RWPE2 (cell line): ENCODE measurements at regions not wholly inside any gene's neighbourhood (a gene's known extent, or its start where the extent isn't known, plus 50 kb on each side); places are given as distances from the start of the nearest gene placed in this dataset.

Source experiments
- ATAC-seq: fragments of 200-7000 bp; cut with Tn5 transposase; 3 replicates; pipeline ENCODE4 v1.9.1; 2021; ENCODE audit warnings: low read depth
- DNase-seq: peaks from one replicate; pipeline ENCODE4 v3.0.0-alpha.2; 2020; ENCODE audit warnings: low spot score
- H3K27ac ChIP-seq: fragments of 450-650 bp; 2 replicates; pipeline ENCODE4 v1.5.1; 2017; ENCODE audit warnings: mild to moderate bottlenecking; ENCODE audit not compliant: poor library complexity, severe bottlenecking
- H3K27me3 ChIP-seq: fragments of 250-450 bp; sonication (Bioruptor Pico); 2 replicates; pipeline ENCODE4 v1.5.1; 2021; ENCODE audit warnings: mild to moderate bottlenecking, moderate library complexity; ENCODE audit not compliant: insufficient read depth, poor library complexity, severe bottlenecking
- H3K36me3 ChIP-seq: fragments of 250-450 bp; sonication (Bioruptor Pico); 2 replicates; pipeline ENCODE4 v1.5.1; 2020; ENCODE audit warnings: low read depth, mild to moderate bottlenecking, moderate library complexity
- H3K4me1 ChIP-seq: fragments of 250-450 bp; sonication (Bioruptor Pico); 2 replicates; pipeline ENCODE4 v1.5.1; 2021; ENCODE audit warnings: mild to moderate bottlenecking, moderate library complexity; ENCODE audit not compliant: insufficient read depth, poor library complexity, severe bottlenecking
- H3K4me3 ChIP-seq: fragments of 250-450 bp; sonication (Bioruptor Pico); 2 replicates; pipeline ENCODE4 v1.5.1; 2021; ENCODE audit warnings: mild to moderate bottlenecking, moderate library complexity; ENCODE audit not compliant: severe bottlenecking
- H3K9me3 ChIP-seq: fragments of 250-450 bp; sonication (Bioruptor Pico); 2 replicates; pipeline ENCODE4 v1.5.1; 2021; ENCODE audit warnings: mild to moderate bottlenecking, moderate library complexity; ENCODE audit not compliant: severe bottlenecking
- TF ChIP-seq, protein P1 (sequence below): fragments of 450-650 bp; IDR thresholded peaks from one replicate; pipeline ENCODE4 v1.5.1; 2017; ENCODE audit warnings: mild to moderate bottlenecking, moderate library complexity; ENCODE audit not compliant: poor library complexity, severe bottlenecking

DNA sequence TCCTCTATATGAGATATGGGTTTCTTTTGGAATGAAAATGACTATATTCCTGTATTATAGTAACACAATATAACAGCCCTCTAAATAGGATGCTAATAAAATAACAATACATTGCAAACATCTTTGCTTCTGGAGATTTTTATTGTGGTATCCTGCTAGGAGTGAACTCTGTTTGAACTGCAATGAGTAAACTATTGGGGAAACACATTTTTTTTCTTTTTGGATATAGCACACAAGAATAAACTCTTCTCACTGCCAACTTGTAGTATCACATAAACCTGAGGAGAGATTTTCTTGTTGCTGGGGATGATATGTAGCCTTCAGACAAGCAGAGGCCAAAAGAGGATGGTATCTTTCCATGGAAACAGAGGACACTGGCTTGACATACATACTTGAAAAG is 238.2 kb downstream of the C4orf33 start:
- H3K9me3 ChIP-seq, result no peaks in the 10 kb centered on the region
- no peaks in the 10 kb centered on the region for H3K27me3 ChIP-seq
- DNase-seq (no peak), ATAC-seq (no peak)
- no peaks in the 10 kb centered on the region for H3K36me3 ChIP-seq
- no peak overlapping the region for H3K4me3 ChIP-seq
- no peaks in the 10 kb centered on the region for H3K4me1 ChIP-seq
- no peak overlapping the region for H3K27ac ChIP-seq
- TF ChIP-seq, protein P1, sequence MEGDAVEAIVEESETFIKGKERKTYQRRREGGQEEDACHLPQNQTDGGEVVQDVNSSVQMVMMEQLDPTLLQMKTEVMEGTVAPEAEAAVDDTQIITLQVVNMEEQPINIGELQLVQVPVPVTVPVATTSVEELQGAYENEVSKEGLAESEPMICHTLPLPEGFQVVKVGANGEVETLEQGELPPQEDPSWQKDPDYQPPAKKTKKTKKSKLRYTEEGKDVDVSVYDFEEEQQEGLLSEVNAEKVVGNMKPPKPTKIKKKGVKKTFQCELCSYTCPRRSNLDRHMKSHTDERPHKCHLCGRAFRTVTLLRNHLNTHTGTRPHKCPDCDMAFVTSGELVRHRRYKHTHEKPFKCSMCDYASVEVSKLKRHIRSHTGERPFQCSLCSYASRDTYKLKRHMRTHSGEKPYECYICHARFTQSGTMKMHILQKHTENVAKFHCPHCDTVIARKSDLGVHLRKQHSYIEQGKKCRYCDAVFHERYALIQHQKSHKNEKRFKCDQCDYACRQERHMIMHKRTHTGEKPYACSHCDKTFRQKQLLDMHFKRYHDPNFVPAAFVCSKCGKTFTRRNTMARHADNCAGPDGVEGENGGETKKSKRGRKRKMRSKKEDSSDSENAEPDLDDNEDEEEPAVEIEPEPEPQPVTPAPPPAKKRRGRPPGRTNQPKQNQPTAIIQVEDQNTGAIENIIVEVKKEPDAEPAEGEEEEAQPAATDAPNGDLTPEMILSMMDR, result no peak

- Histone ChIP-seq H3K36me3 (no peaks in the 10 kb centered on the region), H3K27ac (no peak overlapping the region), H3K9me3 (no peaks in the 10 kb centered on the region), H3K4me3 (no peak overlapping the region), H3K4me1 (no peaks in the 10 kb centered on the region), H3K27me3 (no peaks in the 10 kb centered on the region)
- TF ChIP-seq, protein P1, result no peak
- DNase-seq (no peak), ATAC-seq (no peak)
Measured at GRCh38 chr4:129335276-129335675, 239.3 kb downstream of the C4orf33 start.

- Histone ChIP-seq H3K36me3 (no peaks in the 10 kb centered on the region), H3K27ac (no peak overlapping the region), H3K4me3 (no peak overlapping the region), H3K4me1 (no peaks in the 10 kb centered on the region), H3K9me3 (no peaks in the 10 kb centered on the region), H3K27me3 (no peaks in the 10 kb centered on the region)
- TF ChIP-seq, protein P1, result no peak
- no peak for DNase-seq
- no peak for ATAC-seq
Measured at GRCh38 chr4:129335818-129336217, 239.9 kb downstream of the C4orf33 start.

DNA sequence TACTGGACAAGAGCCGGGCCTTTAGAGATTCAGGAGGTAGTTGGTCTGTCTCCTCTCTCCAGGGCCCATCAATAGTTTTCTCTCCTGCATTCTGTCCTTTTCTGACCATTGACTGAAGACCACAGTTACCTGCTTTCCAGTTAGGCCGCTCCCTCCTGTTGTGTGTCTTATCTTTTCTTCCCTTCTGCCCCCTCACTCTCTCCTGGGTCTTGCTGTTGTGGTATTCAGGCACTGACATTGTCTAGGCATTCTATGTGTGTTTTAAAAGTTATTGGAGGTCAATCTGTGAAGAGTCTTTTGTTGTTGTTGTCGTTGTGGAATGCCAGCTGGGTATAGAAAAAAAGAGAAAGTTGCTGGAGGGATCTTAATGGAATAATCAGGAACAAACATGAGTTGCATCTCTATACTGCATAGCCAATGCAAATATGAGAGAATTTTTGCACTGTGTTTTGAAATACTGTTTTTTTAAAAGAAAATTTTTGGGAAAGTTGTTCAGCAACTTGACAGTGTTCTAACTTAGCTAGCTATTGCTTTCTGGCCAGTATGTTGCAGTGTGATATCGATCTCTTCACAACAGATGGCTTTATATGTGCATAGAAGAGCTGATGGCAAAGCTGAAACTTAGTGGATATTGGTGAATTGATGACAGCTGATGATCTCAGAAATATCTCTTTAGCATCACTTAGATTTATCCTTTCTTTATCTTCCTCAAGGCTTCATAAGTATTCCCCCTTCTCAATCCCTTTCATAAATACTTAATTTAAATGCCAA is 240.7 kb downstream of the C4orf33 start:
- H3K9me3 ChIP-seq, result no peaks in the 10 kb centered on the region
- H3K4me1 ChIP-seq, result no peaks in the 10 kb centered on the region
- H3K4me3 ChIP-seq, result no peak overlapping the region
- H3K36me3 ChIP-seq, result no peaks in the 10 kb centered on the region
- TF ChIP-seq, protein P1, result no peak
- H3K27ac ChIP-seq, result no peak overlapping the region
- DNase-seq (no peak), ATAC-seq (no peak)
- H3K27me3 ChIP-seq, result no peaks in the 10 kb centered on the region

GRCh38 chr4:129337228-129337620 is 241.3 kb downstream of the C4orf33 start:
- H3K9me3 ChIP-seq, result no peaks in the 10 kb centered on the region
- no peaks in the 10 kb centered on the region for H3K36me3 ChIP-seq
- ATAC-seq, result no peak
- H3K27me3 ChIP-seq, result no peaks in the 10 kb centered on the region
- DNase-seq, result no peak
- TF ChIP-seq, protein P1, result no peak
- no peak overlapping the region for H3K27ac ChIP-seq
- no peaks in the 10 kb centered on the region for H3K4me1 ChIP-seq
- no peak overlapping the region for H3K4me3 ChIP-seq
